B cell (primary cell): ENCODE measurements at regions not wholly inside any gene's neighbourhood (a gene's known extent, or its start where the extent isn't known, plus 50 kb on each side); places are given as distances from the start of the nearest gene placed in this dataset.
"Not testable (repeated sequence)": the region's sequence is repeated elsewhere in the genome, so short reads cannot be mapped to it uniquely, and the experiment has no call there.

Source experiments
- ATAC-seq: fragments of 200-7000 bp; cut with Tn5 transposase; one replicate; pipeline ENCODE4 v1.10.0; 2021; ENCODE audit warnings: low read depth, mild to moderate bottlenecking, moderate number of reproducible peaks, moderate library complexity
- CTCF ChIA-PET: fragments of 350-600 bp; sonication (Branson Sonifier 250); formaldehyde crosslinking; loops from one replicate; lab custom pipeline; 2021; ENCODE audit warnings: antibody characterized with exemption, inconsistent platforms; lab: Charles Lee
- POLR2A ChIA-PET: fragments of 350-600 bp; sonication (Branson Sonifier 250); formaldehyde crosslinking; loops from one replicate; lab custom pipeline; 2021; ENCODE audit warnings: antibody characterized with exemption; lab: Charles Lee
- DNase-seq: peaks from one replicate; pipeline ENCODE4 v3.0.0; 2013
- H2AFZ ChIP-seq: 2 replicates; pipeline ENCODE4 v1.6.1; 2012; ENCODE audit warnings: mild to moderate bottlenecking, low read depth, low read length; ENCODE audit not compliant: insufficient read depth, poor library complexity, severe bottlenecking
- H3K27ac ChIP-seq, 2 donors: 1 replicate in 1 of 2; 2 replicates in 1 of 2; pipeline ENCODE4 v1.5.1; 2012 to 2013; ENCODE audit warnings: low read length in 2 of 2, mild to moderate bottlenecking in 2 of 2, moderate library complexity in 1 of 2
- H3K27me3 ChIP-seq, 4 experiments: fragments of 200-600 bp in 1 of 4; sonication (generic) in 1 of 4; replicated peaks in 1 of 4; 1 replicate in 2 of 4; 2 replicates in 2 of 4; pipeline versions ENCODE4 v1.6.1 to v1.7.0; 2013 to 2016; ENCODE audit warnings: low read length in 3 of 4, mild to moderate bottlenecking in 2 of 4, mixed read lengths in 1 of 4, moderate library complexity in 1 of 4; ENCODE audit not compliant: insufficient read depth in 4 of 4, control insufficient read depth in 3 of 4; ENCODE audit errors: control extremely low read depth in 1 of 4
- H3K36me3 ChIP-seq, 2 experiments: replicated peaks in 1 of 2; 1 replicate in 1 of 2; 2 replicates in 1 of 2; pipeline versions ENCODE4 v1.6.1 to v1.7.1; 2013; ENCODE audit warnings: low read length in 1 of 2; ENCODE audit not compliant: insufficient read depth in 2 of 2, control insufficient read depth in 1 of 2; ENCODE audit errors: control extremely low read depth in 1 of 2, extremely low read depth in 1 of 2
- H3K4me1 ChIP-seq, 2 donors: fragments of 200-600 bp in 1 of 2; sonication (generic) in 1 of 2; 1 replicate in 1 of 2; 2 replicates in 1 of 2; pipeline versions ENCODE4 v1.5.1 to v1.6.1; 2013 to 2017; ENCODE audit warnings: low read length in 2 of 2; ENCODE audit not compliant: control insufficient read depth in 2 of 2, insufficient read depth in 2 of 2
- H3K4me2 ChIP-seq: replicated peaks from 2 replicates; pipeline ENCODE3; 2012; ENCODE audit warnings: mild to moderate bottlenecking, low read depth, low read length; ENCODE audit not compliant: poor library complexity, severe bottlenecking
- H3K4me3 ChIP-seq, 5 experiments: fragments of 200-600 bp in 1 of 5; sonication (generic) in 1 of 5; 1 replicate in 3 of 5; 2 replicates in 2 of 5; pipeline versions ENCODE4 v1.5.1 to v1.7.0; 2011 to 2016; ENCODE audit warnings: low read length in 4 of 5, mild to moderate bottlenecking in 4 of 5, low read depth in 2 of 5, control low read depth in 1 of 5, moderate library complexity in 1 of 5; ENCODE audit not compliant: insufficient read depth in 1 of 5; ENCODE audit errors: control extremely low read depth in 1 of 5, extremely low read depth in 1 of 5
- H3K79me2 ChIP-seq: fragments of 200-600 bp; sonication (generic); one replicate; pipeline ENCODE4 v1.6.0; 2016; ENCODE audit warnings: low read length; ENCODE audit not compliant: control insufficient read depth, insufficient read depth
- H3K9ac ChIP-seq: fragments of 200-600 bp; sonication (generic); 2 replicates; pipeline ENCODE4 v1.6.1; 2017; ENCODE audit warnings: mild to moderate bottlenecking, low read length, moderate library complexity
- H3K9me3 ChIP-seq, 3 donors: one replicate each; pipeline versions ENCODE4 v1.6.1 to v1.7.1; 2013; ENCODE audit warnings: low read length in 2 of 3; ENCODE audit not compliant: control insufficient read depth in 2 of 3, insufficient read depth in 1 of 3; ENCODE audit errors: control extremely low read depth in 1 of 3
- H4K20me1 ChIP-seq: 2 replicates; pipeline ENCODE4 v1.6.0; 2012; ENCODE audit warnings: mild to moderate bottlenecking, low read length; ENCODE audit not compliant: insufficient read depth, control insufficient read depth, poor library complexity, severe bottlenecking
- H3K27ac Mint-ChIP-seq: one replicate; pipeline ENCODE4 v1.8.0; 2021; ENCODE audit warnings: mixed read lengths
- H3K27me3 Mint-ChIP-seq: one replicate; pipeline ENCODE4 v1.8.0; 2021; ENCODE audit warnings: mixed read lengths
- H3K4me1 Mint-ChIP-seq: one replicate; pipeline ENCODE4 v1.8.0; 2021; ENCODE audit warnings: mixed read lengths
- H3K4me3 Mint-ChIP-seq: one replicate; pipeline ENCODE4 v1.8.0; 2021; ENCODE audit warnings: mixed read lengths
- H3K9me3 Mint-ChIP-seq: one replicate; pipeline ENCODE4 v1.8.0; 2022; ENCODE audit warnings: mixed read lengths; ENCODE audit not compliant: insufficient read depth
- CTCF ChIP-seq: fragments of 200-600 bp; IDR thresholded peaks from one replicate; pipeline ENCODE4 v1.8.0; 2022; ENCODE audit warnings: antibody characterized with exemption, mild to moderate bottlenecking
- EZH2 ChIP-seq: IDR thresholded peaks from 2 replicates; pipeline ENCODE4 v1.6.1; 2012; ENCODE audit warnings: borderline replicate concordance, low read depth, mild to moderate bottlenecking, moderate library complexity, low read length; ENCODE audit not compliant: insufficient read depth, poor library complexity, severe bottlenecking
- WGBS: methylation state at CpG from one replicate; pipeline ENCODE4 v1.1.5; 2013; ENCODE audit warnings: missing lambda C conversion rate; ENCODE audit not compliant: insufficient coverage; 5-methylcytosine and 5-hydroxymethylcytosine counted together
- intact Hi-C: fragments of 100-400 bp; cut with micrococcal nuclease; formaldehyde crosslinking; loops from one replicate; pipeline ENCODE4 v1.10.0; 2022

- Histone ChIP-seq H4K20me1 (no peaks in the 10 kb centered on the region), H3K4me2 (no peak overlapping the region), H3K27me3 (peaks cover 0 to 16% (median 0%) of the 10 kb centered on the region in 4 experiments), H3K79me2 (no peaks in the 10 kb centered on the region), H3K36me3 (no peaks in the 10 kb centered on the region), H3K4me3 (no peak overlapping the region), H2AFZ (no peak overlapping the region), H3K9ac (no peak overlapping the region), H3K27ac (no peak overlapping the region), H3K9me3 (no peaks in the 10 kb centered on the region), H3K4me1 (peaks cover 0 to 5% of the 10 kb centered on the region in 2 donors)
- WGBS: 98% methylated on average over 43 of the region's 46 CpGs
- ChIA-PET CTCF (interaction anchor here (1.1 kb wide), 1 partner anchor 25 kb away, joined by 3 read pairs; no protein-coding TSS in a partner anchor), POLR2A (no interaction called here)
- no peaks in the 10 kb centered on the region for H3K9me3 Mint-ChIP-seq
- no peak overlapping the region for H3K27ac Mint-ChIP-seq
- intact Hi-C loops: no loop called here
- H3K4me1 Mint-ChIP-seq: peaks cover 4% of the 10 kb centered on the region
- no peak for DNase-seq
- no peak overlapping the region for H3K4me3 Mint-ChIP-seq
- peaks cover 33% of the 10 kb centered on the region for H3K27me3 Mint-ChIP-seq
- ATAC-seq: no peak
- TF ChIP-seq EZH2 (no peak), CTCF (no peak)
Measured at GRCh38 chr9:78441822-78442431, 145.0 kb downstream of the PSAT1 start.

GRCh38 chr9:78442577-78442976 is 145.7 kb downstream of the PSAT1 start:
- CTCF ChIA-PET: interaction anchor here (1.1 kb wide), 1 partner anchor 25 kb away, joined by 3 read pairs; no protein-coding TSS in a partner anchor
- H3K4me2 ChIP-seq, H4K20me1 ChIP-seq, H3K4me3 ChIP-seq, intact Hi-C loops, H3K27ac ChIP-seq, ATAC-seq, H3K9me3 ChIP-seq, H2AFZ ChIP-seq, H3K4me3 Mint-ChIP-seq, POLR2A ChIA-PET, H3K9me3 Mint-ChIP-seq, H3K36me3 ChIP-seq, H3K4me1 Mint-ChIP-seq, H3K27ac Mint-ChIP-seq, DNase-seq, H3K4me1 ChIP-seq, H3K9ac ChIP-seq, H3K79me2 ChIP-seq: not testable (repeated sequence)
- peaks cover 29% of the 10 kb centered on the region for H3K27me3 Mint-ChIP-seq
- H3K27me3 ChIP-seq: peaks cover 0 to 16% (median 0%) of the 10 kb centered on the region in 4 experiments
- 97% methylated on average over 5 of the region's 7 CpGs for WGBS
